SK-N-SH treated with all-trans-retinoic acid at 6 μM for 48 hours (cell line): ENCODE measurements at regions not wholly inside any gene's neighbourhood (a gene's known extent, or its start where the extent isn't known, plus 50 kb on each side); places are given as distances from the start of the nearest gene placed in this dataset.

Source experiments
- ATAC-seq: fragments of 200-7000 bp; cut with Tn5 transposase; 3 replicates; pipeline ENCODE4 v1.9.1; 2020; ENCODE audit warnings: mild to moderate bottlenecking, moderate library complexity
- ARNTL ChIP-seq: fragments of 450-650 bp; formaldehyde crosslinking; IDR thresholded peaks from 2 replicates; pipeline ENCODE4 v1.5.0; 2020; ENCODE audit warnings: low read depth, mild to moderate bottlenecking, moderate library complexity, borderline replicate concordance
- BACH2 ChIP-seq: fragments of 250-450 bp; sonication (Bioruptor Pico); IDR thresholded peaks from 2 replicates; pipeline ENCODE4 v1.9.0; 2021; ENCODE audit warnings: mild to moderate bottlenecking, borderline replicate concordance
- CSDC2 ChIP-seq: fragments of 250-450 bp; sonication (Bioruptor Pico); IDR thresholded peaks from 2 replicates; pipeline ENCODE4 v1.5.0; 2020; ENCODE audit warnings: mild to moderate bottlenecking, moderate library complexity
- ESRRG ChIP-seq: fragments of 250-450 bp; sonication (Bioruptor Pico); IDR thresholded peaks from 2 replicates; pipeline ENCODE4 v1.6.1; 2021; ENCODE audit warnings: mild to moderate bottlenecking
- GLIS3 ChIP-seq: fragments of 250-450 bp; sonication (Bioruptor Pico); IDR thresholded peaks from 2 replicates; pipeline ENCODE4 v1.5.0; 2020; ENCODE audit warnings: mild to moderate bottlenecking, moderate library complexity
- ISL1 ChIP-seq: fragments of 250-450 bp; sonication (Bioruptor Pico); IDR thresholded peaks from 2 replicates; pipeline ENCODE4 v2.1.2; 2022; ENCODE audit warnings: mild to moderate bottlenecking, moderate library complexity
- OSR1 ChIP-seq: fragments of 250-450 bp; sonication (Bioruptor Pico); IDR thresholded peaks from 2 replicates; pipeline ENCODE4 v1.8.0; 2022; ENCODE audit warnings: moderate library complexity, mild to moderate bottlenecking, inconsistent platforms
- PATZ1 ChIP-seq: fragments of 250-450 bp; sonication (Bioruptor Pico); IDR thresholded peaks from 2 replicates; pipeline ENCODE4 v1.8.0; 2020; ENCODE audit warnings: mild to moderate bottlenecking, moderate library complexity, borderline replicate concordance
- POU6F1 ChIP-seq: fragments of 250-450 bp; sonication (Bioruptor Pico); IDR thresholded peaks from 2 replicates; pipeline ENCODE4 v1.8.0; 2021; ENCODE audit warnings: low read depth, mild to moderate bottlenecking, moderate library complexity, borderline replicate concordance
- PPARA ChIP-seq: fragments of 250-450 bp; sonication (Bioruptor Pico); IDR thresholded peaks from 2 replicates; pipeline ENCODE4 v1.5.0; 2020; ENCODE audit warnings: mild to moderate bottlenecking, borderline replicate concordance
- RARB ChIP-seq: fragments of 250-450 bp; sonication (Bioruptor Pico); IDR thresholded peaks from 2 replicates; pipeline ENCODE4 v1.8.0; 2021; ENCODE audit warnings: mild to moderate bottlenecking, moderate library complexity
- SNAI2 ChIP-seq: fragments of 250-450 bp; sonication (Bioruptor Pico); IDR thresholded peaks from 2 replicates; pipeline ENCODE4 v1.5.0; 2020; ENCODE audit warnings: mild to moderate bottlenecking, moderate library complexity
- TCF4 ChIP-seq: fragments of 250-450 bp; sonication (Bioruptor Pico); IDR thresholded peaks from 2 replicates; pipeline ENCODE4 v1.8.0; 2021; ENCODE audit warnings: mild to moderate bottlenecking, moderate library complexity, borderline replicate concordance
- TOX ChIP-seq: fragments of 250-450 bp; sonication (Bioruptor Pico); IDR thresholded peaks from 2 replicates; pipeline ENCODE4 v1.8.0; 2021; ENCODE audit warnings: mild to moderate bottlenecking, moderate library complexity, borderline replicate concordance
- ZC3H10 ChIP-seq: fragments of 250-450 bp; sonication (Bioruptor Pico); IDR thresholded peaks from 2 replicates; pipeline ENCODE4 v1.5.1; 2021; ENCODE audit warnings: mild to moderate bottlenecking, moderate library complexity
- ZFP3 ChIP-seq: fragments of 250-450 bp; sonication (Bioruptor Pico); IDR thresholded peaks from 2 replicates; pipeline ENCODE4 v1.5.0; 2020; ENCODE audit warnings: mild to moderate bottlenecking, moderate library complexity
- ZFP30 ChIP-seq: fragments of 450-650 bp; formaldehyde crosslinking; IDR thresholded peaks from 2 replicates; pipeline ENCODE4 v1.5.0; 2022; ENCODE audit warnings: mild to moderate bottlenecking, moderate library complexity
- ZNF565 ChIP-seq: fragments of 450-650 bp; formaldehyde crosslinking; conservative IDR thresholded peaks from 2 replicates; pipeline ENCODE4 v1.5.0; 2020; ENCODE audit warnings: low read depth, mild to moderate bottlenecking, moderate library complexity
- ZNF70 ChIP-seq: fragments of 450-650 bp; formaldehyde crosslinking; IDR thresholded peaks from 2 replicates; pipeline ENCODE4 v1.5.0; 2020; ENCODE audit warnings: mild to moderate bottlenecking, moderate library complexity
- ZNF8 ChIP-seq: fragments of 450-650 bp; formaldehyde crosslinking; IDR thresholded peaks from 2 replicates; pipeline ENCODE4 v1.5.0; 2020; ENCODE audit warnings: mild to moderate bottlenecking, moderate library complexity
- TF ChIP-seq, protein P1 (sequence below): fragments of 250-450 bp; sonication (Bioruptor Pico); IDR thresholded peaks from 2 replicates; pipeline ENCODE4 v1.5.1; 2021; ENCODE audit warnings: mild to moderate bottlenecking, moderate library complexity
- TF ChIP-seq, protein P2 (sequence below): fragments of 250-450 bp; sonication (Bioruptor Pico); IDR thresholded peaks from 2 replicates; pipeline ENCODE4 v1.5.1; 2020; ENCODE audit warnings: low read depth, mild to moderate bottlenecking, moderate library complexity
- TF ChIP-seq, protein P3 (sequence below): fragments of 250-450 bp; sonication (Bioruptor Pico); IDR thresholded peaks from 2 replicates; pipeline ENCODE4 v1.5.0; 2020; ENCODE audit warnings: mild to moderate bottlenecking, moderate library complexity

DNA sequence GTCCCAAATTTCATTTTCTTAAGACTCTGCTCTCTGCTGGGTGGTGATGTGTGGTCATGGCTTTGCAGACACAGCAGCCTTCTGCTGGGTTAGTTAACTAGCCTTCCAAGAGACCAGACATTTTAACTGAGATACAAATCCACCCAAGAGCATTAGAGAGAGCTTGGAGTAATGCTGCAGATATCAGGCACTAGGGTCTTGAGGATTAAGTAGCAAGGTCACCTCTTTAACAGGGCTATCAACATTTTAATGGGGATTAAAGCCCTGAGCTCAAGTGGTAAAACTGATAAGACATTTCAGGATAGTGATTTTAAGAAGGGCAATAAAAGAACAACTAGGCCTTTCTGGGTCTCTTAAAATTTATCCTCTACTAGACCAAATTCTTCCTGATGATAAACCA, 461.2 kb downstream of the MEIS1 start:
- no peak for TF ChIP-seq TOX
- no peak for TF ChIP-seq ZFP3 (CRISPR knock-in tag)
- no peak for TF ChIP-seq TCF4 (CRISPR knock-in tag)
- no peak for ATAC-seq

DNA sequence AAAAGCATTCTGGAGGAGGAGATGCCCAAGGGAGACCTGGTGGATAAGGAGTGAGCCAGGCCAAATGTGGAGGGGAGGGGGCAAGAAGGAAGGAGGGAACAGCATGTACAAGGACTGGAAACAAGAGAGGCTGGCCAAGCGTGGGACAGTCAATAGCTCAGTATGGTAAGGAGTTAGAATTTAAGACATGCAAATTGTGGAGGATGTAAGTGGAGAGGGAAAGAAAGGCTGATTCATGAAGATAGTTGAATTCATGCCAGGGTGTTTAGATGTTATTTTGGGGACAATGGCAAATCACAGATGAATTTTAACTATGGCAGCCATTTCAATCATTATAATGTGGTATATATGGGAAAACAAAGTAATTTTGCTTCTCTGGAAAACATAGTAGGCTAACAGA, 462.3 kb downstream of the MEIS1 start:
- peak; percentile 85 for ATAC-seq

GRCh38 chr2:66897691-66898150, 462.8 kb downstream of the MEIS1 start:
- peak; percentile 85 for ATAC-seq
- TF ChIP-seq ZNF565 (CRISPR knock-in tag) = no peak
- no peak for TF ChIP-seq RARB (CRISPR knock-in tag)
- no peak for TF ChIP-seq TCF4 (CRISPR knock-in tag)
- TF ChIP-seq ESRRG (CRISPR knock-in tag) = no peak
- TF ChIP-seq PPARA (CRISPR knock-in tag) = no peak
- no peak for TF ChIP-seq CSDC2
- no peak for TF ChIP-seq GLIS3 (CRISPR knock-in tag)
- no peak for TF ChIP-seq ZNF70 (CRISPR knock-in tag)
- TF ChIP-seq ZNF8 (CRISPR knock-in tag) = no peak
- no peak for TF ChIP-seq BACH2 (CRISPR knock-in tag)
- TF ChIP-seq, protein P1, sequence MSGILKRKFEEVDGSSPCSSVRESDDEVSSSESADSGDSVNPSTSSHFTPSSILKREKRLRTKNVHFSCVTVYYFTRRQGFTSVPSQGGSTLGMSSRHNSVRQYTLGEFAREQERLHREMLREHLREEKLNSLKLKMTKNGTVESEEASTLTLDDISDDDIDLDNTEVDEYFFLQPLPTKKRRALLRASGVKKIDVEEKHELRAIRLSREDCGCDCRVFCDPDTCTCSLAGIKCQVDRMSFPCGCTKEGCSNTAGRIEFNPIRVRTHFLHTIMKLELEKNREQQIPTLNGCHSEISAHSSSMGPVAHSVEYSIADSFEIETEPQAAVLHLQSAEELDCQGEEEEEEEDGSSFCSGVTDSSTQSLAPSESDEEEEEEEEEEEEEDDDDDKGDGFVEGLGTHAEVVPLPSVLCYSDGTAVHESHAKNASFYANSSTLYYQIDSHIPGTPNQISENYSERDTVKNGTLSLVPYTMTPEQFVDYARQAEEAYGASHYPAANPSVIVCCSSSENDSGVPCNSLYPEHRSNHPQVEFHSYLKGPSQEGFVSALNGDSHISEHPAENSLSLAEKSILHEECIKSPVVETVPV (CRISPR knock-in tag) = no peak
- no peak for TF ChIP-seq TOX
- no peak; the same call in 1 of the 2 replicates for TF ChIP-seq ISL1 (CRISPR knock-in tag)

More for the DNA sequence above, 462.3 kb downstream of the MEIS1 start:
- TF ChIP-seq ZFP30 (CRISPR knock-in tag) (no peak), GLIS3 (CRISPR knock-in tag) (no peak), OSR1 (CRISPR knock-in tag) (no peak), ZNF565 (CRISPR knock-in tag) (no peak), SNAI2 (no peak), TOX (no peak), RARB (CRISPR knock-in tag) (no peak), ZFP3 (CRISPR knock-in tag) (no peak), ARNTL (CRISPR knock-in tag) (no peak), POU6F1 (CRISPR knock-in tag) (no peak), TCF4 (CRISPR knock-in tag) (no peak)
- TF ChIP-seq, protein P2, sequence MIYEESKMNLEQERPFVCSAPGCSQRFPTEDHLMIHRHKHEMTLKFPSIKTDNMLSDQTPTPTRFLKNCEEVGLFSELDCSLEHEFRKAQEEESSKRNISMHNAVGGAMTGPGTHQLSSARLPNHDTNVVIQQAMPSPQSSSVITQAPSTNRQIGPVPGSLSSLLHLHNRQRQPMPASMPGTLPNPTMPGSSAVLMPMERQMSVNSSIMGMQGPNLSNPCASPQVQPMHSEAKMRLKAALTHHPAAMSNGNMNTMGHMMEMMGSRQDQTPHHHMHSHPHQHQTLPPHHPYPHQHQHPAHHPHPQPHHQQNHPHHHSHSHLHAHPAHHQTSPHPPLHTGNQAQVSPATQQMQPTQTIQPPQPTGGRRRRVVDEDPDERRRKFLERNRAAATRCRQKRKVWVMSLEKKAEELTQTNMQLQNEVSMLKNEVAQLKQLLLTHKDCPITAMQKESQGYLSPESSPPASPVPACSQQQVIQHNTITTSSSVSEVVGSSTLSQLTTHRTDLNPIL (CRISPR knock-in tag) = no peak
- TF ChIP-seq, protein P3, sequence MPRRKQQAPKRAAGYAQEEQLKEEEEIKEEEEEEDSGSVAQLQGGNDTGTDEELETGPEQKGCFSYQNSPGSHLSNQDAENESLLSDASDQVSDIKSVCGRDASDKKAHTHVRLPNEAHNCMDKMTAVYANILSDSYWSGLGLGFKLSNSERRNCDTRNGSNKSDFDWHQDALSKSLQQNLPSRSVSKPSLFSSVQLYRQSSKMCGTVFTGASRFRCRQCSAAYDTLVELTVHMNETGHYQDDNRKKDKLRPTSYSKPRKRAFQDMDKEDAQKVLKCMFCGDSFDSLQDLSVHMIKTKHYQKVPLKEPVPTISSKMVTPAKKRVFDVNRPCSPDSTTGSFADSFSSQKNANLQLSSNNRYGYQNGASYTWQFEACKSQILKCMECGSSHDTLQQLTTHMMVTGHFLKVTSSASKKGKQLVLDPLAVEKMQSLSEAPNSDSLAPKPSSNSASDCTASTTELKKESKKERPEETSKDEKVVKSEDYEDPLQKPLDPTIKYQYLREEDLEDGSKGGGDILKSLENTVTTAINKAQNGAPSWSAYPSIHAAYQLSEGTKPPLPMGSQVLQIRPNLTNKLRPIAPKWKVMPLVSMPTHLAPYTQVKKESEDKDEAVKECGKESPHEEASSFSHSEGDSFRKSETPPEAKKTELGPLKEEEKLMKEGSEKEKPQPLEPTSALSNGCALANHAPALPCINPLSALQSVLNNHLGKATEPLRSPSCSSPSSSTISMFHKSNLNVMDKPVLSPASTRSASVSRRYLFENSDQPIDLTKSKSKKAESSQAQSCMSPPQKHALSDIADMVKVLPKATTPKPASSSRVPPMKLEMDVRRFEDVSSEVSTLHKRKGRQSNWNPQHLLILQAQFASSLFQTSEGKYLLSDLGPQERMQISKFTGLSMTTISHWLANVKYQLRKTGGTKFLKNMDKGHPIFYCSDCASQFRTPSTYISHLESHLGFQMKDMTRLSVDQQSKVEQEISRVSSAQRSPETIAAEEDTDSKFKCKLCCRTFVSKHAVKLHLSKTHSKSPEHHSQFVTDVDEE (CRISPR knock-in tag) = no peak
- TF ChIP-seq, all 23 proteins: peak for 0

GRCh38 chr2:66899109-66899508, 464.2 kb downstream of the MEIS1 start:
- no peak for TF ChIP-seq ZNF70 (CRISPR knock-in tag)
- no peak for TF ChIP-seq ZC3H10
- TF ChIP-seq ZFP30 (CRISPR knock-in tag) = no peak
- TF ChIP-seq, protein P1 (CRISPR knock-in tag) = no peak
- no peak for TF ChIP-seq PATZ1 (CRISPR knock-in tag)
- TF ChIP-seq, protein P2 (CRISPR knock-in tag) = no peak
- no peak for ATAC-seq
